ENCODE measurements at regions not wholly inside any gene's neighbourhood (a gene's known extent, or its start where the extent isn't known, plus 50 kb on each side); places are given as distances from the start of the nearest gene placed in this dataset.

DNA sequence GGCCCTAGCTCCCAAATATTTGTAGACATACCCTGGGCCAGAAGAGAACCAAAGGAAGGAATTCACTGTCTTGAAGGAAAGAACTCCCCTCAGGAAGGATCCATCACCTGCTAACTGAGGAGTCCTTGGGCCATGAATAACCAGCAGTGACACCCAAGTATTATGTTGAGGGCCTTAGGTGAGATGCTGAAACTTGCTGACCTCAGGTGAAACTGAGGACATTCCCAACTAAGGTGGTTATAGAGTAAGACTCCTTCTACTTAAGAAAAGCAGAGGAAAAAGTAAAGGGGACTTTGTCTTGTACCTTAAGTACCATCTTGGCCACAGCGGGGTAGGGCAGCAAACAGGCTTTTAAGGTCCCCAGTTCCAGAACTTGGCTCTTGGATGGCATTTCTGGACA lies 491.7 kb downstream of the C6orf118 start:
- Histone ChIP-seq H3K4me3 (ENCODE audit: low read length) (no peak overlapping the region), H3F3A (ENCODE audit: insufficient read depth, low read length, poor library complexity, severe bottlenecking) (no peaks in the 10 kb centered on the region), H2AFZ (ENCODE audit: low read depth, low read length) (no peak overlapping the region), H3K4me2 (ENCODE audit: low read length) (no peak overlapping the region), H3K9ac (ENCODE audit: low read length) (no peak overlapping the region), H3K27me3 (ENCODE audit: insufficient read depth, low read depth, low read length) (no peaks in the 10 kb centered on the region), H3K9me3 (ENCODE audit: low read length) (no peaks in the 10 kb centered on the region), H3K27ac (ENCODE audit: low read length) (no peak overlapping the region), H4K20me1 (ENCODE audit: insufficient read depth) (no peaks in the 10 kb centered on the region), H3K36me3 (ENCODE audit: insufficient read depth, low read length) (no peaks in the 10 kb centered on the region), H3K79me2 (replicated peaks; ENCODE audit: insufficient read depth, low read length) (no peaks in the 10 kb centered on the region), H3K9me2 (ENCODE audit: insufficient read depth, low read length) (no peaks in the 10 kb centered on the region)
- TF ChIP-seq, protein P1, sequence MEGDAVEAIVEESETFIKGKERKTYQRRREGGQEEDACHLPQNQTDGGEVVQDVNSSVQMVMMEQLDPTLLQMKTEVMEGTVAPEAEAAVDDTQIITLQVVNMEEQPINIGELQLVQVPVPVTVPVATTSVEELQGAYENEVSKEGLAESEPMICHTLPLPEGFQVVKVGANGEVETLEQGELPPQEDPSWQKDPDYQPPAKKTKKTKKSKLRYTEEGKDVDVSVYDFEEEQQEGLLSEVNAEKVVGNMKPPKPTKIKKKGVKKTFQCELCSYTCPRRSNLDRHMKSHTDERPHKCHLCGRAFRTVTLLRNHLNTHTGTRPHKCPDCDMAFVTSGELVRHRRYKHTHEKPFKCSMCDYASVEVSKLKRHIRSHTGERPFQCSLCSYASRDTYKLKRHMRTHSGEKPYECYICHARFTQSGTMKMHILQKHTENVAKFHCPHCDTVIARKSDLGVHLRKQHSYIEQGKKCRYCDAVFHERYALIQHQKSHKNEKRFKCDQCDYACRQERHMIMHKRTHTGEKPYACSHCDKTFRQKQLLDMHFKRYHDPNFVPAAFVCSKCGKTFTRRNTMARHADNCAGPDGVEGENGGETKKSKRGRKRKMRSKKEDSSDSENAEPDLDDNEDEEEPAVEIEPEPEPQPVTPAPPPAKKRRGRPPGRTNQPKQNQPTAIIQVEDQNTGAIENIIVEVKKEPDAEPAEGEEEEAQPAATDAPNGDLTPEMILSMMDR (IDR thresholded peaks at IDR 0.05; ENCODE audit: poor library complexity, severe bottlenecking), result no peak
- TF ChIP-seq MXI1 (conservative IDR thresholded peaks at IDR 0.05; ENCODE audit: poor library complexity, severe bottlenecking), result no peak
- no peak for TF ChIP-seq RAD21 (conservative IDR thresholded peaks at IDR 0.05)

DNA sequence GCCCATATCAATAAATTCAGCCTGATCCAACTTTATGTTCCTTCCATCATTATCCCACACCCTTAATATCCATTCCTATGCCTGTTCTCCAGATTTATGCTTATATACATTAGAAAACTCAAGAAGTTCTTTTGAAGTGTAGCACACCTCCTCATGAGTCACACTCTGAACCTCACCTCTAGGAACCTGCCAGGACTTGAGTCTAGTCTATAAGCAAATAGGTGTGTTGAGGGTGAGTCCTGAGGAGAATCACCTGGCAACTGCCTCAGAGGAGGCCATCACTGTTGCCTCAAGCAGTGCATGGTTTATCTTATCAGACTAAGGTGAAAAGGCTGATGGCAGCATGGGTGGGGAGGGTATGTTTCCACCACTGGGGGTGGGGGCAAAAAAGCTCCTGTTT lies 496.7 kb downstream of the C6orf118 start:
- Histone ChIP-seq H3K27ac (ENCODE audit: low read length) (no peak overlapping the region), H3F3A (ENCODE audit: insufficient read depth, low read length, poor library complexity, severe bottlenecking) (no peaks in the 10 kb centered on the region), H2AFZ (ENCODE audit: low read depth, low read length) (no peak overlapping the region), H3K36me3 (ENCODE audit: insufficient read depth, low read length) (no peaks in the 10 kb centered on the region), H3K4me2 (ENCODE audit: low read length) (no peak overlapping the region), H3K9me3 (ENCODE audit: low read length) (no peaks in the 10 kb centered on the region), H3K4me3 (ENCODE audit: low read length) (no peak overlapping the region), H4K20me1 (ENCODE audit: insufficient read depth) (no peaks in the 10 kb centered on the region), H3K9me2 (ENCODE audit: insufficient read depth, low read length) (no peaks in the 10 kb centered on the region), H3K79me2 (replicated peaks; ENCODE audit: insufficient read depth, low read length) (no peaks in the 10 kb centered on the region), H3K27me3 (ENCODE audit: insufficient read depth, low read depth, low read length) (no peaks in the 10 kb centered on the region), H3K9ac (ENCODE audit: low read length) (no peak overlapping the region)
- no peak for TF ChIP-seq REST (IDR thresholded peaks at IDR 0.05; ENCODE audit: borderline replicate concordance)
- TF ChIP-seq EP300 (conservative IDR thresholded peaks at IDR 0.05; ENCODE audit: poor library complexity, severe bottlenecking), result no peak
- no peak for TF ChIP-seq SMC3 (conservative IDR thresholded peaks at IDR 0.05; ENCODE audit: poor library complexity)
- TF ChIP-seq TAF1 (IDR thresholded peaks at IDR 0.05; ENCODE audit: low read depth), result no peak
- TF ChIP-seq, protein P1 (IDR thresholded peaks at IDR 0.05; ENCODE audit: poor library complexity, severe bottlenecking), result no peak
- no peak for TF ChIP-seq RAD21 (conservative IDR thresholded peaks at IDR 0.05)
- no peak for TF ChIP-seq POLR2AphosphoS5 (IDR thresholded peaks at IDR 0.05)
- no peak for TF ChIP-seq EZH2 (IDR thresholded peaks at IDR 0.05; ENCODE audit: borderline replicate concordance, insufficient read depth, low read length, poor library complexity, severe bottlenecking)
- no peak for TF ChIP-seq MXI1 (conservative IDR thresholded peaks at IDR 0.05; ENCODE audit: poor library complexity, severe bottlenecking)

Data from neural cell (in vitro differentiated cells).